ENCODE measurements at regions not wholly inside any gene's neighbourhood (a gene's known extent, or its start where the extent isn't known, plus 50 kb on each side); places are given as distances from the start of the nearest gene placed in this dataset.

DNA sequence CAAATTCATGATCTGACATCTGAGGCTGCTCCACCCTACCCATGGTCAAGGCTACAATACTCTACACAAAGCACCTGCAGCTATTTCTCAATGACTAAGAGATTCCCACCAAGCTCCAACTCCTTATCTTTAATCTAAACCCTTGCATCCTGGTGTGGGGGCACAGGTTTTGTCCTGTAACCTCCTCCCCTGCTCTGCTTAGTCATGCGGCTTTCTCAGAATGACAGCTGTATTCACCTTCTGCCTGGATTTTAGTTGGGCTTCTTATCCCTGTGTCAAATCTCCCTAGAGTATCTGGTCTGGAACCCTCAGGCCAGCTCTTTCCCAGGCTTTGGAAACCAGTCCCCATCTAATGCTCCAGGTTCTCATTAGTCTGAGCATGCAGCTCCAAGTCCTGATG is 159.0 kb downstream of the BARHL2 start:
- no peak for DNase-seq

GRCh38 chr1:90557706-90558105 is 159.4 kb downstream of the BARHL2 start:
- no peak for DNase-seq

GRCh38 chr1:90550626-90551406 is 166.3 kb downstream of the BARHL2 start:
- DNase-seq, result no peak

GRCh38 chr1:90544356-90544755 is 172.7 kb downstream of the BARHL2 start:
- DNase-seq, result no peak

DNA sequence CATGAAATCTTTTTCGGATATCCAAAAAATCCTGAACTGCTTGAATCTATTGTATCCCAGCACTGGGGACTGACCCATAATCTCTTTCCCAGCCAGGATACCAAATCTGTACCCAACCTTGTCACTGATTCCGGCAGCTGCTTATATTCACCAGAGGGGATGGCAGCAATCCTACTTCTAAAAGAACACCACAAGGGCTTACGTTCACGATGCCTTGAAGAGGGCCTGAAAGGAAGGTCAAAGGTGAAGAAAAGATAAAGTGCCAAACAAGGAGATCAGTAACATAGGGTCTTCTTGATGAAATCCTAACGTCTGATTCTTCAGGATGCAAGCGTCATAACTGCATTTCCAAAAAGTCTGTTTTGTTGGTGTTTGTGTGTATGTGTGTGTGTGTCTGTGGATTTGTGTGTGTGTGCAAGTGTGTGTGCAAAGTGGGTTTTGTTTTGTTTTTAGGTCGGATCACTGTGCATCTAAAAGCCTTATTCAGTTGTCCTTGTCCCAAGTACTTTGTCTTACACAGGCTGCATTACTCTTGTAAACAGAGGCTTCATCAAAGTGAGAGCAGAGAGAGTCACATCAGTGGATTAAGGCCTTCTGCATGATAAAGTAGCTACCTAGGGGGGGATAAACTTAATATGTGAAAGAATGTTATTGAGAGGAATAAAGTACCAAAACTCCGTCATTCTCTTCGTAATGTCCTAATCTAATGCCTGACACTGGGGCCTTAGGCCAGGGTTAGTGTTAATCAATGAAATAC is 179.3 kb downstream of the BARHL2 start:
- no peak for DNase-seq

- DNase-seq, result no peak
These were observed 182.3 kb downstream of the BARHL2 start for GRCh38 chr1:90534663-90535295.

GRCh38 chr1:90534116-90534515 is 183.0 kb downstream of the BARHL2 start:
- DNase-seq, result no peak

DNA sequence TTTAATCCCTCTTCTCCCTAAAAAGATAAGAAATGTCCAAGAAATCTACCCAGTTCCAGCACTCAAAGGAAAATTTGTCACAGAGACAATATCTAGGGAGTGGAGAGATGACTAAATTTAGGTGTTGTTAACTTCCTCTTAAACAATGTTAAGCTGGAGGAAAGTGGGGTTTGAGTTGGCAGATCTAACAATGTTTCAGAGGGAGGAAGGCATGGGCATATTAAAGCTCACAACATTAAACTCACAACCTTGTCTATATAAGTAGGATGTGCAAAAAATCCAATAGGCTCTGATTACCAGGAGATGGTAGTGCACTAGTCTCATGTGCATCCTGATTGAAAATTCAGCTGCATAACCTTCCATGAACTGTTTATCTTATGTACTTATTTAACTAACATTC is 190.1 kb downstream of the BARHL2 start:
- DNase-seq, result no peak

DNA sequence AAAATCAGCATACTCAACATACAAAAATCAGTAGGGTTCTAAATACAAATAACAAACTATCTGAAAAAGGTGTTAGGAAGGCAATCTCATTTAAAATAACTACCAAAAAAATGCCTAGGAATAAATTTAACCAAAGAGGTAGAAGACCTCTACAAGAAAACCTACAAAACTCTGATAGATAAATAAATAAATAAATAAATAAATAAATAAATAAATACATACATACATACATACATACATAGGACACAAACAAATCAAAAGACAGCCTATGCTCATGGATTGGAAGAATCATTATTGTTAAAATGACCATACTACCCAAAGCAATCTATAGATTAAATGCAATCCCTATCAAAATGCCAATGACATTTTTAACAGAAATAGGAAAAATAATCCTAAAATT is 194.7 kb downstream of the BARHL2 start:
- DNase-seq, result no peak

- no peak for DNase-seq
These were observed 203.1 kb downstream of the BARHL2 start for GRCh38 chr1:90513956-90514355.

GRCh38 chr1:90512441-90512840 is 204.7 kb downstream of the BARHL2 start:
- DNase-seq, result no peak

DNA sequence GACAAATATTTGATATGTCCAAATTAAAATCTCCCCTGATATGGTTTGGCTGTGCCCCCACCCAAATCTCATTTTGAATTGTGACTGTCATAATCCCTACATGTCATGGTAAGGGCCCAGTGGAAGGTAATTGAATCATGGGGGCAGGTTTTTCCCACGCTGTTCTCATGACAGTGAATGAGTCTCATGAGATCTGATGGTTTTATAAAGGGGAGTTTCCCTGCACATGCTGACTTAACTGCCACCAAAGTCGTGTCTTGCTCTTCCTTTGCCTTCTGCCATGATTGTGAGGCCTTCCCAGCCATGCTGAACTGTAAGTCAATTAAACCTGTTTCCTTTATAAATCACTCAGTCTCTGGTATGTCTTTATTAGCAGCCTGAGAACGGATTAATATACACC is 207.0 kb downstream of the BARHL2 start:
- DNase-seq, result no peak

- no peak for DNase-seq
These were observed 207.7 kb downstream of the BARHL2 start for GRCh38 chr1:90509225-90510048.

GRCh38 chr1:90508376-90509167 is 208.5 kb downstream of the BARHL2 start:
- no peak for DNase-seq

- DNase-seq, result no peak
These were observed 209.9 kb downstream of the BARHL2 start for GRCh38 chr1:90507173-90507572.

- DNase-seq, result no peak
These were observed 211.3 kb downstream of the BARHL2 start for GRCh38 chr1:90505806-90506205.

- no peak for DNase-seq
These were observed 212.6 kb downstream of the BARHL2 start for GRCh38 chr1:90504509-90504908.

- DNase-seq, result no peak
These were observed 214.4 kb downstream of the BARHL2 start for GRCh38 chr1:90502696-90503095.

- no peak for DNase-seq
These were observed 214.9 kb downstream of the BARHL2 start for GRCh38 chr1:90502194-90502593.

- no peak for DNase-seq
These were observed 215.8 kb downstream of the BARHL2 start for GRCh38 chr1:90501281-90501680.

DNA sequence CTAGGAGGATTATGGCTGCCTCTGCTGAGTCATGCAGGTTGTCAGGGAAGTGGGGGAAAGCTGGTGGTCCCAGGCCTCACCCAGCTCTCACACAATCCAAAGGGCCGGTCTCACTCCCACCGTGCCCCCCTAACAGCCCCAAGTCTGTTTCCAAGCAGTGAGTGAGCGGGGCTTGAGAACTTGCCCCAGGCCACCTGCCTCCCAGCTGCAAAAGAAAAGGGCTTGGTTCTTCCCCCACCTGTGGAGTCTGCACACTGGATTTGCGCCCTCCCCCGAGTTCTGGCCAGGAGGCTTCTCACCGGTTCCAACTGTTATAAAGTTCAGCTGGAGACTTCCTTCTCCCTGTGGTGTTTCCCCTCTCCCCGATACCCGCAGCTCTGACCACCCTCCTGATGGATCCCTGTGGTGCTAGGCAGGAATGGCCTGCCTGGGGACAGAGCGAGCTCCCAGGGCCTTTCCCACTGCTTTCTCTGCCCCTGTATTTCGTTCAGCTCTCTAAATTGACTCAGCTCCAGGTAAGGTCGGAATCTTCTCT is 222.3 kb downstream of the BARHL2 start:
- DNase-seq, result no peak

GRCh38 chr1:90488451-90488850 is 228.7 kb downstream of the BARHL2 start:
- DNase-seq, result no peak

Data from DMS153 (cell line).